Duodenal mucosa (tissue), 2 donors: ENCODE measurements at regions not wholly inside any gene's neighbourhood (a gene's known extent, or its start where the extent isn't known, plus 50 kb on each side); places are given as distances from the start of the nearest gene placed in this dataset.

Source experiments
- H3K27ac ChIP-seq: one replicate; pipeline ENCODE4 v1.7.0; 2013; ENCODE audit warnings: low read depth, low read length
- H3K27me3 ChIP-seq, 2 donors: one replicate each; pipeline ENCODE4 v1.7.0; 2013; ENCODE audit warnings: low read length in 2 of 2, control low read depth in 1 of 2; ENCODE audit not compliant: insufficient read depth in 2 of 2, control insufficient read depth in 1 of 2
- H3K36me3 ChIP-seq, 2 donors: one replicate each; pipeline ENCODE4 v1.7.0; 2013; ENCODE audit warnings: low read length in 2 of 2, control low read depth in 1 of 2; ENCODE audit not compliant: insufficient read depth in 2 of 2, control insufficient read depth in 1 of 2
- H3K4me1 ChIP-seq, 2 donors: one replicate each; pipeline ENCODE4 v1.7.0; 2013; ENCODE audit warnings: low read length in 2 of 2, control low read depth in 1 of 2; ENCODE audit not compliant: insufficient read depth in 2 of 2, control insufficient read depth in 1 of 2
- H3K4me3 ChIP-seq, 2 donors: one replicate each; pipeline ENCODE4 v1.7.0; 2013; ENCODE audit warnings: low read length in 2 of 2, low read depth in 1 of 2
- H3K9ac ChIP-seq, 2 donors: one replicate each; pipeline ENCODE4 v1.7.0; 2013; ENCODE audit warnings: low read length in 2 of 2, low read depth in 1 of 2
- H3K9me3 ChIP-seq, 2 donors: one replicate each; pipeline ENCODE4 v1.7.0; 2013; ENCODE audit warnings: low read length in 2 of 2, control low read depth in 1 of 2; ENCODE audit not compliant: control insufficient read depth in 1 of 2

DNA sequence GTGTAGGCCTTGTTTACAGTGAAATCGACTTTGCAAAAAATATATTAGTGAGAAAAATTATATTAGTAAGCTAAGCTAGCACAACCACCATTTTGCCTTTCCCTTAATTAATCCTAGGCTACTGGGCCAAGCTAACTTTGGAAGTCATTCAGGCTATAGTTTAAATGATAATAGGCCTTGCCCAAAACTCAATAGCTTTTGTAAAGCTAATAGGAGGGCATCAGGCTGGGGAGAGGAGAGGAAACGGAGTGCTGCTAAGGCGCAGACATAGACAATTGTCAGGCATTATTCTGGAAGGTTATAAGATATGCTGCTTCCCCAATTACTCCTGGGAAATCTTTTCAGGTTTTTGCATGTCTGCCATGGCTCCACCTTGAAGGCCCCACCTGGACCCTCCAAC, 1286.0 kb downstream of the NSUN3 start:
- H3K9me3 ChIP-seq, result no peaks in the 10 kb centered on the region
- H3K4me3 ChIP-seq, result no peak overlapping the region
- peaks cover 0 to 4% of the 10 kb centered on the region in 2 donors for H3K4me1 ChIP-seq
- H3K27ac ChIP-seq, result no peak overlapping the region
- H3K27me3 ChIP-seq, result no peaks in the 10 kb centered on the region
- no peak overlapping the region for H3K9ac ChIP-seq
- no peaks in the 10 kb centered on the region for H3K36me3 ChIP-seq

DNA sequence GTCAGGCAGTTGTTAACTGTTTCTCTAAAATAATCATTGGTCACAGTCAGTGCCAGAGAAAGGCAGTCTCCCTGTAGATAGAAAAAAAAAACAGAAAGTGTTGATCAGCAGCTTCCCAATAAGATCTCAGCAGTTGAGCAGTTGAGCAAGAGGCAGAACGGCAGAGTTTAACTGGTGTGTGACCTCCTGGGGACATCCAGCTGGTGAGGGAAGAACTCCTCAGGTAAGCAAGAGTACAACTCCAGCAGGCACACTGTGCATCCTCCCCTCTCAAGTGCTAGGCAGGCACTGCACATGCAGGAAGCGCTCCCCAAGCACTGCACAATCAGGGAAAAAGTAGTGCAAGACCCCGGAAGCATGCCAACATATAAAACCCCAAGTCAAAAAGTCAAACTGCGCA, 1287.2 kb downstream of the NSUN3 start:
- H3K4me3 ChIP-seq, result no peak overlapping the region
- H3K9me3 ChIP-seq, result no peaks in the 10 kb centered on the region
- H3K36me3 ChIP-seq, result no peaks in the 10 kb centered on the region
- no peaks in the 10 kb centered on the region for H3K27me3 ChIP-seq
- no peak overlapping the region for H3K9ac ChIP-seq
- H3K4me1 ChIP-seq, result peaks cover 0 to 4% of the 10 kb centered on the region in 2 donors
- no peak overlapping the region for H3K27ac ChIP-seq

DNA sequence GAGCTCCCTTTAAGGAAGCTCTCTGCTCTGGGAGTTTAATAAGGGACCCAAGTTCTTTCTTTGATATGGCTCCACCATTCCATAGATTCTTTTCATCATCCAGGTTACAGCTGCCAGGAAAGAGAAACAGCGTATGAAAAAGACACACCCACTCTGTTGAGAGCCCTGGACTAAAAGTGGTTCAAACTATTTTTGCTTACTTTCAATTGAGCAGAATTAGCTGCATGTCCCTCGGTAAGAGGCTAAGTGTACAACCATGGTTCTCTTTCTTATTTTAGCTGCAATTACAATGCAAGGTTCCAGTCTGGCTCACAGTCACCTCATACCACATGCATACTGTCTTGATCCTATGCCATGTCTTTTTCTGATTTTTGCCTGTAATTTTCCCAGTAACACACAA, 1288.3 kb downstream of the NSUN3 start:
- Histone ChIP-seq H3K9me3 (no peaks in the 10 kb centered on the region), H3K4me1 (peaks cover 0 to 4% of the 10 kb centered on the region in 2 donors), H3K36me3 (no peaks in the 10 kb centered on the region), H3K27me3 (no peaks in the 10 kb centered on the region), H3K27ac (no peak overlapping the region), H3K9ac (no peak overlapping the region), H3K4me3 (no peak overlapping the region)

DNA sequence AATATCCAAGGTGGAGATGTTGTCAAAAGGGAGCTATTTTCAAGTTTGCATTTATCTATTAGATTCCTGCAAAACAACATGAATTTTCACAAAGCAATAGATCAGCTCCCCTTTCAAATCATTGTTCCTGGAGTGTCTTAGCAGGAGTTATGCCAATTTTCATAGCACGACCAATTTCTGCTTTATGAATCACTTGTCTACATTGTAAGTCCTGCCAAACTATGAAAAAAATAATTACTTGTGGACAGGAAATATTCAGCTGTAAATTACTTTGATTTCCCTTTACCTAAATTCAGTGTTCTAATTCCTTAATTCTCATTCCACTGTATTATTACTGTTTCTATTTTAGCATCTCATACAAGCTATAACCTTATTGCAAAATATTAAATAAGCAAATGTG, 1289.6 kb downstream of the NSUN3 start:
- Histone ChIP-seq H3K27me3 (no peaks in the 10 kb centered on the region), H3K4me3 (no peak overlapping the region), H3K4me1 (peaks cover 0 to 4% of the 10 kb centered on the region in 2 donors), H3K9ac (no peak overlapping the region), H3K36me3 (no peaks in the 10 kb centered on the region), H3K9me3 (no peaks in the 10 kb centered on the region), H3K27ac (no peak overlapping the region)

DNA sequence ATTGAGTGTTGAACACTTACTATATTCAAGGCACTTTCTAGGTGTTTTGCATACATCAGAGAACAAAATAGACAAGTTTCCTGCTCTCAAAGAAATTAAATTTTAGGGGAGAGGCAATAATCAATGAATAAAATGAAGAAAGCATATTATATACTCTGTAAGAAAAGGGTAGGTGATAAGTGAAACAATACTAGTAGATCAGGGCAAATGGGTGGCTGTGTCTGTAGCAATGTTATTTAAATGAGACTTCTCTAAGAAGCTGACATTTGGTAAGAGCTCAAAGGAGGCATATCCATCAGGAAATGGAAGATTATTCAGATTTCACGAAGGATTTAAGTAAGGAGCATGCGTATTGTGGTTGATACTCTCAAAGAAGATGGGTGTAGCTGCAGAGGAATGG, 1291.6 kb downstream of the NSUN3 start:
- Histone ChIP-seq H3K4me3 (no peak overlapping the region), H3K36me3 (no peaks in the 10 kb centered on the region), H3K27ac (no peak overlapping the region), H3K4me1 (no peaks in the 10 kb centered on the region), H3K9me3 (no peaks in the 10 kb centered on the region), H3K27me3 (no peaks in the 10 kb centered on the region), H3K9ac (no peak overlapping the region)

DNA sequence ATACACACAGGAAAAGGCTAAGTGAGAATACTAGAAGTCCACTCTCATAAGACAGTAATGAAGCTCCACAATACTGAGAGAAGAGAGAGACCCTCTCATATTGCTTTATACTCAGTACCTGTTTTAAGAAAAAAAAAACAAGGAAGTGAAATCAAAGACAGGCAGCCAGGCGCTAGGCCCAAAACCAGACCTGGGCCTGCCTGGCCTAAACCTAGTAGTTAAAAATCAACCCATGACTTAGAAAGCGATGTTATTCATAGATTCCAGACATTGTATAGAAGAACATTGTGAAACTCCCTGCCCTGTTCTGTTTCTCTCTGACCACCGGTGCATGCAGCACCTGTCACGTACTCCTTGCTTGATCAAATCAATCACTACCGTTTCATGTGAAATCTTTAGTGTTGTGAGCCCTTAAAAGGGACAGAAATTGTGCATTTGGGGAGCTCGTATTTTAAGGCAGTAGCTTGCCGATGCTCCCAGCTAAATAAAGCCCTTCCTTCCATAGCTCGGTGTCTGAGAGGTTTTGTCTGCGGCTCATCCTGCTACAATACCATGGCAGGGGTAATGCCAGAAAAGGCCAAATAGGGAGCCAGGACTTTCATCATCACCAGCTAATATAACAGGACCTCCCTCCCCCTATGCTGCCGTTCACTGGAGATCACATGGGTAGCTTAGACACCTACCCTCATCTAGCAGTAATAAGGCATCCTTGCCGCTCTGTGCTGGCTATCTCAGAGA, 1294.1 kb downstream of the NSUN3 start:
- H3K36me3 ChIP-seq, result no peaks in the 10 kb centered on the region
- no peak overlapping the region for H3K9ac ChIP-seq
- H3K27me3 ChIP-seq, result no peaks in the 10 kb centered on the region
- no peak overlapping the region for H3K27ac ChIP-seq
- no peaks in the 10 kb centered on the region for H3K9me3 ChIP-seq
- no peaks in the 10 kb centered on the region for H3K4me1 ChIP-seq
- no peak overlapping the region for H3K4me3 ChIP-seq

DNA sequence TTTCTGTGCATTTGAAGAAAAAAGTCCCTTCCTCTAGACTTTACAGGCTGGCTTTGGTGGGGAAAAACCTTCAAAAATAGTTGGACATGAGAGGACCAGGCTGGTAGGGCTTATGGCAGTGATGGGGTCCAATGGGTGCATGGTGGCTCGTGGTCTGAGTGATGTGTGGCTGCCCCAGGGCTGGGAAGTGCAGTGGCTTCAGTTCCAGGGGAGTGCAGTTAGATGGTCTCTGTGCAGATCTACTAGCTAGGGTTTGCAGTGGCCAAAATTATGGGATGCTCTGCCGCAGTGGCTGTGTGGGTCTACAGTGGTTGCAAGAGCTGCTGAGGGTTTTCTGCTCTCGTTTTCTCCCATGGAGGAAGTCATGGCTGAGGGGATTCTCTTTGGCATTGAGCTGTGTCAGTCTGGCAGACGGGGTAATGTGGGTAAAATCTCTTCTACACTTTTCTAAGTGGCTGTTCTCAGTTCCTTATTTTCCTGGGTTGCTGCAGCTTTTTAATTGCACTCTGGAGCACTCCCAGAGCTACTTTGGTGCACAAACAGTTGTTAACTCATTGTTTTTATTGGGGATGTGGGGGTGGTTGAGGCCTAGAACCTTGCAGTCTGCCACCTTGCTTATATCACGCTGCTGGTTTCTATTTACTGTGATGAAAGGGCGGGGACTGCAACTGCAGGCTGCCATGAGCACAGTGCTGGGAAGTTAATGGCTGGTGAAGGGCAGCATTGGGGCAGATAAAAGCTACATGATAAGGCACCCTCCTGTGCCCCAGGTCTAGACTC, 1324.6 kb downstream of the NSUN3 start:
- no peak overlapping the region for H3K4me3 ChIP-seq
- H3K27ac ChIP-seq, result no peak overlapping the region
- no peak overlapping the region for H3K9ac ChIP-seq
- no peaks in the 10 kb centered on the region for H3K4me1 ChIP-seq
- no peaks in the 10 kb centered on the region for H3K27me3 ChIP-seq
- H3K36me3 ChIP-seq, result no peaks in the 10 kb centered on the region
- H3K9me3 ChIP-seq, result no peaks in the 10 kb centered on the region

DNA sequence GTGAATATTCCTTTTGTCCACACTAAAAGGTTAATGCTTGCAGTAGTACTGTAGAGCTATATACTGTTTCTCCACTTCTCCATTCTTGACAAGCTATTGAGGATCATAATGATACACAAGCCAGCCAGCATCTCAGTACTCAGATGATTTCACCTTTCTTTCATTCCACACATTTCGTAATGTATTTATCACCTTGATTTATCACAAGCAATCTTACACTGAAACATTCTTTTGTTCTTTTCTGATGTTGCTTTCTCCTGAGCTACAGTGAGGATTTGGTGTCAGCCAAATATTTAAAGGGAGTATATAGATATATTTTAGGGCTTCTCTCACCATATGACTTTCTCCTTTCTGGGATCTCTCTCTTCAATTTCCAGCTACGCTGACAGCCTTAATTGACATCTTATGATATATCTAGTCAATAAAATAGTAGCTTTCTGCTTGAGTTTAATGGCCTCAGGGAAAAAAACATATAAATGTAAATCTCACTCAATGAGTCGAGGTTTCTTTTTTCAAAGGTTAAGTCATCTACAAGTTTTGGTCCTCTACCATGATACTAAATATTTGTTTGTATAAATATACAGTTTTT, 1327.0 kb downstream of the NSUN3 start:
- no peaks in the 10 kb centered on the region for H3K27me3 ChIP-seq
- H3K36me3 ChIP-seq, result no peaks in the 10 kb centered on the region
- H3K4me1 ChIP-seq, result no peaks in the 10 kb centered on the region
- H3K4me3 ChIP-seq, result no peak overlapping the region
- no peak overlapping the region for H3K9ac ChIP-seq
- no peaks in the 10 kb centered on the region for H3K9me3 ChIP-seq
- H3K27ac ChIP-seq, result no peak overlapping the region

DNA sequence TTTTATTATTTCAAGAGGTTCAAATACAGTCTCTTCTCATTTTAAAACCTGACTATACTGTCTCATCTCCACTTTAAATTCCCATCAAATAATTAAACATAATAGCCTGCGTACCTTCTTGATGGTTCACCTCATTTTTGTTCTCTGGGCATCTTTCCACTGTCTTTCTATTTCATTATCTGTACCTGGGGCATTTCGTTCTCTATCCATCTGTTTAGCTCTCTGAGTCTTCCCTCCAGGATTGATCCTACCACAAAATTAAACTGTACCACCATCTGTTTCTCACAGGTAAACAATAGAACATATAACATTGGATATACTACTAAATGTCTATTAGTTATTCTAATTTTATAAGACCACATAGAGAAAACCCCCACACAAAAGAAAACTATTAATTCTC, 1331.4 kb downstream of the NSUN3 start:
- Histone ChIP-seq H3K27ac (no peak overlapping the region), H3K27me3 (no peaks in the 10 kb centered on the region), H3K9ac (no peak overlapping the region), H3K4me1 (no peaks in the 10 kb centered on the region), H3K9me3 (no peaks in the 10 kb centered on the region), H3K4me3 (no peak overlapping the region), H3K36me3 (no peaks in the 10 kb centered on the region)

DNA sequence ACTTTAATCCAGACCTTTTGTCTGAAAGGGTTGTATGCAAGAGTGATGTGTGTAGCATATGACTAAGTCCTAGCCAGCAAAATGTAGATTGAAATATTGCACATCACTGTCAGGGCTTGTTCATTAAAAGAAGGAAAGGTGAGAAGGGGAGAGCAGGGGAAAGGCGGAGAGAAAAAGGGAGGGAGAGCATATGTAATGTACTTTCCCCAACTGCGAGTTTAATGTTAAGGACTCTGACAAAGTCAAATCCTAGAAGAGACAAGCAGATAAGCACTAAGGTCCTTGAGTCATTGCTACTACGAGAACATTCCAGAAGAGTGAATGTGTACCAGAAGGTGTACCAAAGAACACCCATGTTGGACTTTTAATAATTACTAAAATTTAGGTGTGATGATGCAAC, 1336.7 kb downstream of the NSUN3 start:
- H3K36me3 ChIP-seq, result no peaks in the 10 kb centered on the region
- H3K9ac ChIP-seq, result no peak overlapping the region
- H3K27ac ChIP-seq, result no peak overlapping the region
- H3K9me3 ChIP-seq, result no peaks in the 10 kb centered on the region
- no peak overlapping the region for H3K4me3 ChIP-seq
- H3K4me1 ChIP-seq, result no peaks in the 10 kb centered on the region
- H3K27me3 ChIP-seq, result no peaks in the 10 kb centered on the region
